Stimulated activated CD8-positive, alpha-beta memory T cell treated with anti-CD3 and anti-CD28 coated beads, Interleukin-15, amount 100 ng/mL, for 48 hours (primary cell): ENCODE measurements at regions not wholly inside any gene's neighbourhood (a gene's known extent, or its start where the extent isn't known, plus 50 kb on each side); places are given as distances from the start of the nearest gene placed in this dataset.
"Not testable (repeated sequence)": the region's sequence is repeated elsewhere in the genome, so short reads cannot be mapped to it uniquely, and the experiment has no call there.

Experiments used
- DNase-seq, 2 donors: peaks; one replicate each; pipeline ENCODE4 v3.0.0-alpha.2; 2020; ENCODE audit warnings: low read depth in 2 of 2

DNA sequence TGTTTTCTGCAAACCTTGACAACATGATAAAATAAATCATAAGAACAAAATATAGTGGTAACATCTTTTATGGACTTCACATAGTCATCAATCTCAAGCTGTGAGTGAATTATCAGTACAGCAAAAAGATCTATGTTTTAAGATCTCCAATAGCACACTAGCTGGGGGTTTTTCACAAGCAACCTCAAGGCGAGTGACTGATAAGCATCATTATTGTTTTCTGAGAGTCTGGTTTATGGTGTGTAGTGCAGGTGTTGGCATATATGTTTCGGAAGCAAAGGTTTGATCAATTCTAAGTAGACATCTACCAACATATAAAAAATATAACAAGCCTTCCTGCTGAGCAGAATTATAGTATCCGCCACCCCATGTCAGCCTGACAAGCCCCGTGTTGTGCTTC, 403.8 kb upstream of the MGMT start:
- no peak for DNase-seq

DNA sequence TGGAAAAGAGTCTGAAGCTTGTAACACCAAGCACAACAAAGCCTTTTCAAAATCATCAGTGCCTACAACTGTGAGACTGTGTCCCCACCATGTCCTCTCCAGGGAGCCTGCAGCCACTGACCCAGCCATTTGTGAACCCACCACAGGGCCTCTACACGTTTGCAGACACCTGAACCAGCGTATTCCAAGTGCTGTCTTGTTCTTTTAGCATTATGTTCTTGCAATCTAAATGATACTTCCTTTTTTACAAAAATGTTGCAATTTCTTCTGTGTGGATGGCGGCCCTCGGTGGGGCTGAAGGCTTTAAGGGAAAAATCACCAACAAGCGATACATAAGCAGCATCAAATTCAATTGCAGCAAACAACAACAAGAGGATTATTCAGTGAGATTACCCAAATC, 403.2 kb upstream of the MGMT start:
- no peak for DNase-seq

DNA sequence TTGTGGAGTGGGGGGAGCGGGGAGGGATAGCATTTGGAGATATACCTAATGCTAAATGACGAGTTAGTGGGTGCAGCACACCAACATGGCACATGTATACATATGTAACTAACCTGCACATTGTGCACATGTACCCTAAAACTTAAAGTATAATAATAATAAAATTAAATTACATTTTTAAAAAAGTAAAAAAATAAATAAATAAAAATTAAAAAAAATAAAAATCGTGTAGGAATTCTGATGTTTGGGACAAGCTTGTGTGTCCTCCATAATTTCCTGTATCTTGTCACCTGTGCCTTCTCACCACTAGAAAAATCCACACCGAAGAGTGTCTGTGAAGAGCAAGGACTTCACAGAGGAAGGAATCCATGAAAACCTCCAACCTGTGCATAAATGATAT, 400.5 kb upstream of the MGMT start:
- DNase-seq = not testable (repeated sequence)

DNA sequence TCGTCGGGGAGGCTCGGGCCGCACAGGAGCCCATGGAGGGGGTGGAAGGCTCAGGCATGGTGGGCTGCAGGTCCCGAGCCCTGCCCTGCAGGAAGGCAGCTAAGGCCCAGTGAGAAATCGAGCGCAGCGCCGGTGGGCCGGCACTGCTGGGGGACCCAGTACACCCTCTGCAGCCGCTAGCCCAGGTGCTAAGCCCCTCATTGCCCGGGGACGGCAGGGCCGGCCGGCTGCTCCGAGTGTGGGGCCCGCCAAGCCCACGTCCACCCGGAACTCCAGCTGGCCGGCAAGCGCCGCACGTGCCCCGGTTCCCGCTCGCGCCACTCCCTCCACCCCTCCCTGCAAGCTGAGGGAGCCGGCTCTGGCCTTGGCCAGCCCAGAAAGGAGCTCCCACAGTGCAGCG, 395.6 kb upstream of the MGMT start:
- DNase-seq = not testable (repeated sequence)

DNA sequence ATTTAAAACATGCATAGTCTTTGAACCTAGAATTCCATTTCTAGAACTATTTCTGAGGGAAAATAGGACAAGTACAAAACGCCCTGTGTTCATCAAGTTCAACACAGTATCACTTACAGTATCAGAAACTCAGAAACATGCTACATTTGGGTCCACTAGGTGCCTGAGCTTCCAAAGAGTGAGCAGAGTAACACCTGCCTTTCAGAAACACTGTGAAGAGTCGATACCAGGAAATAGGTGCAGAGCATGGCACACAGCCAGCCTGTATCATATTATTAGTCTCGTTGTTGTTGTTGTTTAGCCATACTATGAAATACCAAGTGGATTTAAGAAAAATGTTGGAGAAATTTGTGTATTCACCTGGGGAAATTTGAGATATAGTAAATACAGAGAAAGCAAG, 392.1 kb upstream of the MGMT start:
- DNase-seq = no peak

DNA sequence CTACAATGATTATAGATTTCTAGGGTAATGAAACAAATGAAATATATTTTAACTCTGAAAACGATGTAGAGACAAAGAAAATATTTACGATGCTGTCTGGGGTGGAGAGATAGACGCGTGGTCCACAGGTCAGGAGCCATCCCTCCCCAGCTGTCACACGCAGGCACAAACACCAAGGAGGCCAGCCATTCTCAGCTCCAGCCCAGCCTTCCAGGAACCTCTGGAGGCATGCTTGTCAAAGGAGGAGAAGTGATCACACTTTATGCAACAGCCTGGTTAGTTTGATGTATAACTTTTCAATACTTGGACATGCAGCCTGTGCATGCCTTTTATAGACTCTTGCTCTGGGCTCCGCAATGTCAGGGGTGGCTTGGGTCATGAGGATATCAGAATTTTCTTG, 391.5 kb upstream of the MGMT start:
- no peak for DNase-seq

DNA sequence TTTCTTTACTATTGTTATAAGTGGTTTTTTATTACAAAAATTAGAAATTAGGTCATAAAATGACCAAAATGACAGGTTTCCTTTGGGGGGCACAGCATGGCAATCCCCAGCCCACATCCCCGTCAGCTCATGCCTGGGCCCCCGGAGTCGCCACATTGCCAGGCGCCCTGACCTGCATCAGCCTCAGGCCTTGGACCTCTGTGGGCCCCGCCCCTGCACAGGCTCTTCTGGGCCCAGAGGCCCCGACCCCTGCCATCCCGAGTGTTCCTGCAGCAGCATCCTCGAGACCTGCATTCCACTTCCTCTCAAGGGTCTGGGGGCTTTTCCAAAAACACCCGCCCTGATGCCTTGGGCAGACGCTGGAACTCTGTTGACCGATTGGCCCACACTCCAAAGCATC, 391.1 kb upstream of the MGMT start:
- DNase-seq = no peak

DNA sequence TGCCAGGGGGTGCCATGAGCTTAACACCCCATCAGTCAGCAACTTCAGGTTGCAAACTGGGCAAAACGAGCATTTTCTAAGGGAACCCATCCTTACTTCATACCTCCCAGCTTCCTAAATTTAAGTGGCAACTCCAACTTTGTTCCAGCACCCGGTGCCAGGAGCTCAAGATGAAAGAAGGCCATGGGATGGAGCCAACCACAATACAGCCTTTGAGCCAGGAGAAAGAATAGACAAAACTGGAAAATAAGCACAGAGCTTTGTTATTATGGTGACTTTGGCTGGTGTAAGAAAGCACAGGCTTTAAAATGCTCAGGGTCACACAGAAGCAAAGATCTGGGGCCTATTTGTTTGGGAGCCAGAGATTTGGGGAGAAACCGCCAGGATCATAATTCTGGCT, 388.7 kb upstream of the MGMT start:
- DNase-seq = no peak

DNA sequence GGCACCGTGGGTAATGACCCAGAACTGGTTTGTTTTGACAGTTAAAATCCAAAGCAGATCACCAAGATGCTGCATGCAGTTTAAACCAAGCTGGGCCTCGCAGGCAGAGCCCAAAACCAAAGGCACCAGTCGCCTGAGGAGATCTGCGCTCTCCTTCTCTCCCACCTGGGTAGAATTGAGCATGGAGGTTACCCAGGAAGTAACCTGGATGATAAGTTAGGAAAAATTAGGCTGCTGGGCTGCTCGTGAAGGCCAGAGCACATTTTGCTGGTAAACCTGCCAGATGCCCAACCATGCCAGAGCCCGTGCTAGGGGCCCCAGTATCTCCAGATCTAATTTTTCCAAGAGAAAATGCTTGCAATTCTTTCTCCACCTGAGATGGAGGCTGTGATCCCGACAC, 388.3 kb upstream of the MGMT start:
- DNase-seq = no peak

DNA sequence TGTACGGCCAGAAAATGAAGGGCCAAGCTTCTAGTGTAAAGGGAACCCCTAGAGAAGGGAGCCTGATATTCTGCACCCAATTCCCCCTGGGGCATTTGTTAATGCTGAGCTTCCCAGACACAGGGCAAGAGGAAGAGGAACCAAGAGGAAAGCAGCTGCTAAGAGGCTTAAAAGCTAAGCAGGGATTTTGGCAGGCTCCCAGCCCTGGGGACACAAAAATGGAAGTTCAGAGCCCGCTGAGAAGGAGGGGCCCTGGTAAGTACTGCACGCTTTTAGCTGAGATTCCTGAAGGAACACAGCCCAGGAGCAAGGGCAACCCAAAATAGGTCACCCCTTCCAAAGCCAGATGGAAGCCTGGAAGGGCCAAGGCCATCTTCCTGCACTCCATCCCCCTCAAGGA, 387.3 kb upstream of the MGMT start:
- DNase-seq = no peak

DNA sequence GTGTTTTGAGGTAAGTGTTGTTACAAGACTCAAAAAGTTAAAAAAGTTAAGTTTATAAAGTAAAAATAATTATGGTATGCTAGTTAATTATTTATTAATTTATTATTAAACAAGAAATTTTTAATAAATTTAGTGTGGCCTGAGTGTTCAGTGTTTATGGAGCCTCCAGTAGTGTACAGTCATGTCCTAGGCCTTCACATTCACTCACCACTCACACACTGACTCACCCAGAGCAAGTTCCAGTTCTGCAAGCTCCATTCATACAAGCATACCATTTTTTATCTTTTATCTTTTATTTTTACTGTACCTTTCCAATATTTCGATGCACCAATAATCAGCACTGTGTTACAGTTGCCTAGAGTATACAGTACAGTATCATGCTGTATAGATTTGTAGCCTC, 381.2 kb upstream of the MGMT start:
- no peak for DNase-seq

DNA sequence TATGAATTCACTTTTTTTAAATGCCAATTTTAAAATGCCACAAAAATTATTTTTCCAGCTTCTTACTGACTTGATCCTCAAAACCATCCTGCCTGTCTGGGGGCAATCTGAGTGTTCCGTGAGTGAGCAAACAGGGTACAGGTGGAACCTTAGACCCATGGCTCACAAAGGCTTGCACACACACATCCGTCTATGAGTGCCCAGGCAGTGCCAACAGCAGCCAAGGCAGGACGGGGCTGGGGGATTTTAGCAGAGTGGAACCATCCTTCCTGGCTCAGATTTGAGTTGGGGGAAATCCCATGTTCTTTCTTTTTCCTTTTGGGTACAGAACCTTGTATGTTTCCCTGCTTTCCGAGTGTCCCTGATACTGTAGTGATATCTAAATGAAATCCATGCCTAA, 377.7 kb upstream of the MGMT start:
- DNase-seq = no peak

DNA sequence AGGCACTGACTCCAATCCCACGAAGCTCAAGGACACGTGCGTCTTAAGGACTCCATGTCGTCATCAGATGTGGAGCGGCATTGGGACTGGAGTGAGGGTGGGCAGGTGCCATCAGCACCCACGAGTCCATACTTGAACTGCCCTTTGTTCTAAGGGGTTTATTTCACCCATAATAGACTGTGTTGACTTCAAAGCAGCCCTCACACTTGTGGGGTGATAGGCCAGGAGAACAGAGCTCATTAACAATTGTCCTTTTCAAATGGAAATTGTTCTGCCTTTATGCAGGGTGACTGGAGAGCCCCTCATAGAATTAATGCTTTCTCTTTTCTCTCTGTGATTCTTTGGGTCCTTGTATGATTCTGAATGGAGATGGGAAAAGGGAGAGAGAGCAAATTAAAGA, 376.9 kb upstream of the MGMT start:
- no peak for DNase-seq

DNA sequence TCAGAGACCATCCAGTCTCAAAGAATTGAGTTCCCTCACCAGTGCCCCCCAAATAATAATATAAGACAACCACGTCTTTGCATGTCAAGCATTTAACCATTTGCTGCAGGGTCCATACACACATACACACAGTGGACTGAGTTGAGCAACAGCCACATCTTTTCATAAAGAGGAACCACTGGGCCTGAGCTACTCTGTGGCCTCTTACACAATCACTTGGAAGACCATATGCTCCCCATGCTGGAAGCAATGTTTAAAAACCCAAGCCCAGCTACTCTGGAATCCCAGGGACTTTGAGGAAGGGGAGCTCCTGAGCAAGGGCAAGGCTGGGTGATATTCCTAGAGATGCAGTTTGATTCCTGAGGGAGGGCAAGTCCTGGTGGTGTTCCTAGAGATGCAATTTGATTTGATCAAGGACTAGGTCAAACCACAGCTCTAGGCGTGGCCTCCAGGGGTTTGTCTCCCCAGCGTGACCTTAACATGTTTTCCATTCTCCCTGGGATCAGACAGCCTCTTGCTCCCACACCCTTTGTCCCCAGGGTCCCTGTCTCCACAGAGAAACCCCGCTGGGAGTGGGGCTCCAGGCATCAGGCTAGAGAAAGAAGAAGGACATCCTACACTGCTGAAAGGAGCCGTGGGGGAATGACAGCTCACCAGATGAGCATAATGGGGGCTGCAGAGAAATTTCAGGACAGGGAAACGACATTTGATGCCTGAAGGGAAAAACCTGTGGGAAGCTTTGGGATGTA, 376.2 kb upstream of the MGMT start:
- no peak for DNase-seq

DNA sequence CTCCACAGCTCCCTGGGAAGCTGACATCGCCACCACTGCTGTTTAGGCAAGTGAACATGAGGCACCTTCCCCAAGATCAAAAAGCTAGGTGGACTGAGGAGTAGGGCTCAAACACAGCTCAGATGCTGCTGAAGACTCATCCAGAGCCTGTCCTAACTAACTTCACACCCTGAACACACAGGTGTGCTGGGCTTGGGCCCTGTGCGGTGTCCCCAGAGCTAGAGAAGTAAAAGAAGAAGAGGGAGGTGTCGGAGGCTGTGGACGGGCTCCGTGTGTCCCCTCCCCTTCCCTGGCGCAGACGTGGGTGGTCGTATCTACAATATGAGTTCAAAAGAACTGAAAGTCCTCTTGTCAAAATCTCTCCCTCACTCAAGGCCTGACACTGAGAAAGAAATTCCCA, 373.4 kb upstream of the MGMT start:
- DNase-seq = no peak

DNA sequence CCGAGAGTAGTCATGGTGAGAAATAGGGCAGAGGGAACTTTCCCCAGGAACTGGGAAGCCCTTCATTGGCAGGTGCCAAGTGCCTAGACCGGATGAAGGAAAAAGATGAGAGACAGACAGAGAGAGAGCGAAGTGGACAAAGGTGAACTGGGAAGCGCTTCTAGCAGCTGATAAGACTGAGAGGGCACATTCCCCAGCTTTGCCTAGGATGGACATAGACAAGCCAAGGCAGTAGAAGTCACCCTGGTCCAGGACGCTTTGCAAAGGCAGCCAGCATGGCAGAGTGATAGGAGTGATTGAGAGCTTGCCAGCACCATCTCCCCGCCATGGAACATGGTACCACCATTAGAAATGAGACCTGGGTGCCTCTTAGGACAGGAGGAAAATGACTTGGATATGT, 372.8 kb upstream of the MGMT start:
- no peak for DNase-seq

DNA sequence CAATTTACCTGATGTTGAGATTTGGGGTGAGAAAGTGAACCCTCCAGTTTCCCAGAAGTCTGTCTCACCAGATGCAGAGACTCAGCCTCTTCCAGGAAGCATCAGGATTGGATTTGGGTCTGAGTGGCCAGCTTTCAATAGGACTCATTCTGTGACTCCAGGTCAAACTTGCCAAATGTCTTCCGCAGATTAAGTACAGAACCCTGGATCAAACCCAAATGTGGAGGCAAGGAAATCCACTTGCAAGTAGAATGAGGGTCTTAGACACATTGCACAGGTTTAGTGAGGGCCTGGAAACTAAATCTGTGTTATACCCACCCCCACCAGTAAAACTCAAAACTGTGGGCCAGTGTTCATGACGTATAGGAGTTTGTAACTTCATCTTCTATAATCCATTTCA, 372.2 kb upstream of the MGMT start:
- no peak for DNase-seq

DNA sequence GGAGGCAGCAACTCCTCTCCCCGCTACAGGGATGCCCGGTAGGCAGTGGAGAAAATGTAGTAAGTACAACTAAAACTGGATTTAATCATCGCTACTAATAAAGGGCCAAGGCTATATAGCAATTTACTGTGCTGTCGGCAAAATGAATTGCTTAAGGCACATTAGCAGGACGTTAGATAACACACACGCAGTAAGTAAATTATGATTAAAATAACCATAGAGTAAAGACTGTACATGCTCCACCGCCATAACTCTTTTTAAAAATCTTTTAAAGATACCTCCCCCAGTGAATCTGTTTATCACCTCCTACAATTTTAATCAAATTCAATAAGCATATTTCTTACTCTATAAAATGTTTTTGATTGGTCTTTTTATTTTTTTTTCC, 371.4 kb upstream of the MGMT start:
- DNase-seq = no peak

DNA sequence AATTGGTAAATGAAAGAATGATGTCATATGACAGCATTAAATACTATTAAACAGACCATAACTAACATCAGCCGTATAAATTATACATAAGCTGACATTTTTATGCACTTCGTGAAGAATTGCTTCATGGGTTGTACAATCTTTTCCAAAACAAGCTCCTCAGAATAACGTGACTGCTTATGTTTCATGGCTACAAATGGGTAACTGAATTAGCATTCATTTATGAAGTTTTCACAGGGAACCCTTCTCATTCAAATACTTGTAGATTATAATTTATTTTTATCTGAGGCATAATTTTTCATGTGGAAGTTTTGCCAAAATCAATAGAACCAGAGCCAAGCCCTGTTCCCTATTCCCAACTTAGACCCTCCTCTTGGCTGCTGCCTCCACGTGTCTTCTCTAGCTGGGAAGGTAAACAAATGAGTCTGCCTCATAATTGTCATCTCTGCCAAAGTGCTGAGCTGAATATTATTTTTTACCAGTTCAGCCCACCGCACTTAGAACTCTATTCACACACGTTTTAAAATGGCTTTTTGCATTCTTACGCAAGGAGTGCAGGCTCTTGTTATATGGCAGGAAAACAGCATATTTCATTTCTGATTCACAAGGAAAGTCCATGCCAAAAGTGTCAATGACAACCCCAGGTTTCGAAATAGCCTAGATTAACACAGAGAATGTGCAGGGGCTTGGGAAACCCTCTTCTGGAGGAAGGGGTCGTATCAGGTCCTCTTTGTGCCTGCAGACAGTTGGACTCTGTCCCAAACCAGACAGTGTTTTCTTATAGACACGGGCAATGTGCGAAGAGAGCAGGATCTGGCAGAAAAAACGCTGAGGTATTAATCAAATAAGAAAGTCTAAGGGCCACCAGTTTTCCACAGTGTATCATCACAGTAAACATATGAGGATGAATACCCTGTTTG, 370.7 kb upstream of the MGMT start:
- no peak for DNase-seq

DNA sequence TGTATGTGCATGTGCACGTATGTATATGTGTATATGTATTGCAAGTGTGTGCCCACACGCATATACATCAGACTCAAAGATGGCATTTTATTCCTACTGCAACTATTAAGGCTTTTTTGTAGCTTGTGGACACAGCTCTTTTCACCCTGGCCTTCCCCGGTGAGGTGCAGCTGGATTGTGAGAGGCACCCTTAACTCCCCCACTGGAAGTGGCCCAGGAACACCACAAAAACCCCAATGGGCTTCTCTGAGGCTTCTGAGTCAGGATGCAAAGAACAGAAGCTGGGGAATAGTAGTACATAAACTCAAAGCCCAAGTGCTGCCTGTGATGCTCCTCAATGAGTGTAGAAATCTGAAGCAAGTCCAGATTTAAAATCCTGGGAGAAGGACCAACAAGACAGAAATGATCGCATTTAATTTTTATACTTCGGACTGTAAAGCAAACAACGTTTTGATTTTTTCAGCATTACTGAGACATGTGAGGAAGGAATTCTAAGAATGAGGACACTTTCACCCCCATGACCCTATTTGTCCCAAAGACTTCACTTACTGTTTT, 369.2 kb upstream of the MGMT start:
- DNase-seq = no peak

DNA sequence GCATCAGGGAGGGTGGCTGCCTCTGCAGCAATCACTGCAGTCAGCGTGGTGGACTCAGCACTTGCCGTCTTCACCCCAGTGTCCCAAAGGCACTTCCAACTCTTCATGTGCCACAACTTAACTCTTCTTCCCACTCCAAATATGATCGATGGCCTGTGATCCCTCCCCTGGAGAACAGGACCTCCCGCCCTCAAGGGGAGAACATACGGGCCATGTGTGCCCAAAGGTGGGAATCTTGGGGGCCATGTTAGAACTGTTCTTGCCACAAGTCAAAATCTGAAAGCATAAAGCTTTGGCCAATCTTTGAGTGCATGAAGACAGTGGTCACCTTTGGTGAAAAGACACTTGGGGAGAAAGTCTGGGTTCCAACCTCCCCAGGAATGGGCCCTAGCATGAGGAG, 368.5 kb upstream of the MGMT start:
- DNase-seq = no peak

DNA sequence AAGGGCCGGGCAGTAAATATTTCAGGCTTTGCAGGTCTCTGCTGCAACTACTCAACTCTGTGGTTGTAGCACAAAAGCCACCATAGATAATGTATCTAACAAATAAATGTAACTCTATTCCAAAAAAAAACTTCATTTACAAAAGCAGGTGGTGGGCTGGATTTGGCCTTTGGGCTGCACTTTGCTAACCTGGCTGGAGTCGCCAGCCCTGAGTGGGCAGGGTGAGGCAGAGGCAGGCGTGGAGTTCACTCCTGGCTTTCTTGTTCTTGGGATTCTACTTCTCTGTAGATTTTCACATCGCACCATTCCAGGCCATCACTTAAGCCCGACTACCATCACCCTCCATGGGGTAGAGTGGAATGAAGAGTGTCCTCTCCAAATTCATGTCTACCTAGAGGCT, 367.6 kb upstream of the MGMT start:
- no peak for DNase-seq

DNA sequence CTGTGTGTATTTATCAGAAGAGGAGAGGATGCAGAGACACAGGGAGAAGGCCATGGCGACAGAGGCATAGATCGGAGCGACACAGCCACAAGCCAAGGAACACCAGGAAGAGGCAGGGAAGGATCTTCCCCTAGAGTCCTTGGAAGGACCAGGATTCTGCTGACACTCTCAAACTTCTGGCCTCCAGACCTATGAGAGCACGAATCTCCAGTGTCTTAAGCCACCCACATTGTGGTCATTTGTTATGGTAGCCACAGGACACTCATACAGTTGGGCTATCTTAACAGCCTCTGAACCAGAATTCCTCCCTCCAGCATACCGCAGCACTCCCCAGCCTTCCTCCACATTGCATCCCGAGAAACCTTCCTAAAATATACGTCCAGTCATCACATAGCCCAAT, 367.0 kb upstream of the MGMT start:
- no peak for DNase-seq
